ENCODE measurements at regions not wholly inside any gene's neighbourhood (a gene's known extent, or its start where the extent isn't known, plus 50 kb on each side); places are given as distances from the start of the nearest gene placed in this dataset.

DNA sequence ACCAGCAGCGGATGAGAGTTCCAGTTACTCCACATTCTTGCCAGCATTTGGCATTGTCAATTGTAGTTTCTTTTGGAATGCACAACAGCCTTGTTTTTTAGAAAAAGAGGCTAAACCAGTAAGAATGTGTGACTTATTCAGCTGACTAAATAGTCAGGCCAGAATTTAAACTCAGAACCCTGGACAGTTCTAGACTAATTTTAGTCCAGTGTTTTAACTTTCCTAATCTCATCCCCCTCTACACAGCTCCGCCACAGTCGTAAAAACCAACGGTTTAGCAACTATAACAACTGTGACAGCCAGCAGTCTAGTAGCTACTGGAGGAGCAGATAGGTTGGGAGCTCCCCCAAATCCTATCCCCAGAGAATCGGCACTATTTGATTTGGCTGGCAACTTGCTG lies 103.7 kb downstream of the FOXD1 start:
- Histone ChIP-seq H3K9me3 (ENCODE audit: low read depth, low read length, poor library complexity, severe bottlenecking) (peaks cover 9% of the 10 kb centered on the region), H3K4me3 (ENCODE audit: low read depth, low read length, poor library complexity, severe bottlenecking) (no peak overlapping the region), H3K27ac (ENCODE audit: low read depth, low read length, poor library complexity, severe bottlenecking) (no peak overlapping the region), H3K27me3 (replicated peaks; ENCODE audit: insufficient read depth, low read depth, low read length, poor library complexity) (peaks cover 11% of the 10 kb centered on the region), H3K4me1 (ENCODE audit: insufficient read depth, low read length, poor library complexity, severe bottlenecking) (no peaks in the 10 kb centered on the region), H3K36me3 (ENCODE audit: insufficient read depth, low read length, poor library complexity, severe bottlenecking) (no peaks in the 10 kb centered on the region)
- no peak for DNase-seq (ENCODE audit: low spot score)
- no peak for TF ChIP-seq EZH2 (IDR thresholded peaks at IDR 0.05; ENCODE audit: borderline replicate concordance, low read depth, low read length, poor library complexity, severe bottlenecking)
- TF ChIP-seq, protein P1, sequence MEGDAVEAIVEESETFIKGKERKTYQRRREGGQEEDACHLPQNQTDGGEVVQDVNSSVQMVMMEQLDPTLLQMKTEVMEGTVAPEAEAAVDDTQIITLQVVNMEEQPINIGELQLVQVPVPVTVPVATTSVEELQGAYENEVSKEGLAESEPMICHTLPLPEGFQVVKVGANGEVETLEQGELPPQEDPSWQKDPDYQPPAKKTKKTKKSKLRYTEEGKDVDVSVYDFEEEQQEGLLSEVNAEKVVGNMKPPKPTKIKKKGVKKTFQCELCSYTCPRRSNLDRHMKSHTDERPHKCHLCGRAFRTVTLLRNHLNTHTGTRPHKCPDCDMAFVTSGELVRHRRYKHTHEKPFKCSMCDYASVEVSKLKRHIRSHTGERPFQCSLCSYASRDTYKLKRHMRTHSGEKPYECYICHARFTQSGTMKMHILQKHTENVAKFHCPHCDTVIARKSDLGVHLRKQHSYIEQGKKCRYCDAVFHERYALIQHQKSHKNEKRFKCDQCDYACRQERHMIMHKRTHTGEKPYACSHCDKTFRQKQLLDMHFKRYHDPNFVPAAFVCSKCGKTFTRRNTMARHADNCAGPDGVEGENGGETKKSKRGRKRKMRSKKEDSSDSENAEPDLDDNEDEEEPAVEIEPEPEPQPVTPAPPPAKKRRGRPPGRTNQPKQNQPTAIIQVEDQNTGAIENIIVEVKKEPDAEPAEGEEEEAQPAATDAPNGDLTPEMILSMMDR (conservative IDR thresholded peaks at IDR 0.05; ENCODE audit: low read depth, low read length) = no peak
- CTCF ChIA-PET = no interaction called here
- intact Hi-C loops (cut with micrococcal nuclease; ENCODE audit: unreplicated experiment) = no loop called here
- no TSS peak for BruUV-seq (replicated peaks)
- POLR2A ChIA-PET (ENCODE audit: low non-redundant PET) = no interaction called here

DNA sequence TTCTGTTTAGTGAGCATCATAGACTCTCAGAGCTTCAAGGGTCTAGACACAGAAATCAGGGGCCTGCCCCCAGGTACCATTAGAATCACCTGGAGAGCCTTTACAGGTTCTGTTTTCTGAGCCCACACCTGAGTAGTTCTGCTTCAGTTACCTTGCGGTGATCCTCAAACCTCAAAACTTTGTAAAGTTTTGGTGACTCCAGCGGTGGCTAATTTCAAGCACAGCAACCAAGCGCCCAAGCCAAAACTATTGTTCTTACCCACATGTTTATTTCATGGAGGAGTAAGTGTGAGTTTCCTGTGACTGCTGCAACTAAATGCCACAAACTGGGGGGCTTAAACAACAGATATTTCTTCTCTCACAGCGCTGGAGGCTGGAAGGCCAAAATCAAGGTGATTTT lies 108.9 kb downstream of the FOXD1 start:
- H3K4me1 ChIP-seq (ENCODE audit: insufficient read depth, low read length, poor library complexity, severe bottlenecking) = no peaks in the 10 kb centered on the region
- no peak overlapping the region for H3K27ac ChIP-seq (ENCODE audit: low read depth, low read length, poor library complexity, severe bottlenecking)
- no peak for DNase-seq (ENCODE audit: low spot score)
- POLR2A ChIA-PET (ENCODE audit: low non-redundant PET) = no interaction called here
- no peaks in the 10 kb centered on the region for H3K9me3 ChIP-seq (ENCODE audit: low read depth, low read length, poor library complexity, severe bottlenecking)
- TF ChIP-seq, protein P1 (conservative IDR thresholded peaks at IDR 0.05; ENCODE audit: low read depth, low read length) = no peak
- TF ChIP-seq EZH2 (IDR thresholded peaks at IDR 0.05; ENCODE audit: borderline replicate concordance, low read depth, low read length, poor library complexity, severe bottlenecking) = no peak
- H3K4me3 ChIP-seq (ENCODE audit: low read depth, low read length, poor library complexity, severe bottlenecking) = no peak overlapping the region
- CTCF ChIA-PET = no interaction called here
- H3K27me3 ChIP-seq (replicated peaks; ENCODE audit: insufficient read depth, low read depth, low read length, poor library complexity) = peaks cover 17% of the 10 kb centered on the region
- H3K36me3 ChIP-seq (ENCODE audit: insufficient read depth, low read length, poor library complexity, severe bottlenecking) = no peaks in the 10 kb centered on the region
- no TSS peak for BruUV-seq (replicated peaks)
- intact Hi-C loops (cut with micrococcal nuclease; ENCODE audit: unreplicated experiment) = no loop called here

DNA sequence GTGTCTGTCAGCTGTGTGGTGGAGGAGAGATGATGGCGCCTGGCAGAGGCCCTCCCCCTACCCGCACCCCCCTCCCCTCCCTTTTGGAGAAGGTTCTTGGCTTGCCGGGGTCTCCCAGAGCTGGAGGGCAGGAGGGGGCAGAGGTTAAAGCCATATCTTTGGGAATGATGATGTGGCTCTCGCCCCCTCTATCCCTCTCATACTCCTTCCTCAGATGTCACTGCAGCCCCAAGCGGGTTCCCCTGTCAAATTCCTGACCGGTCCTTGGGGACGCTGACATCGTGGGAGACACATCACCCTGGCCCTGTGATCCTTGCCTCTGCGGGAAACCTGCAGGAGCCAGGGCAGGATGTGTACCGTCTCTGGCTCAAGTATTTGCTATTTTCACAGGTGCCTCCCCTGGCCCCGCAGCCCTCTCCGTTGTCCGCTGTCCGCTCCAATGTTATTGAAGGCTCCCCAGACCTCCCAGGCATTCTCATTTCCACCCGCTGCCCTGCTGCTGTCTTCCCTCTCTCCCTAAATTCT lies 109.5 kb downstream of the FOXD1 start:
- Histone ChIP-seq H3K27me3 (replicated peaks; ENCODE audit: insufficient read depth, low read depth, low read length, poor library complexity) (peaks cover 17% of the 10 kb centered on the region), H3K36me3 (ENCODE audit: insufficient read depth, low read length, poor library complexity, severe bottlenecking) (no peaks in the 10 kb centered on the region), H3K27ac (ENCODE audit: low read depth, low read length, poor library complexity, severe bottlenecking) (no peak overlapping the region), H3K9me3 (ENCODE audit: low read depth, low read length, poor library complexity, severe bottlenecking) (no peaks in the 10 kb centered on the region), H3K4me1 (ENCODE audit: insufficient read depth, low read length, poor library complexity, severe bottlenecking) (no peaks in the 10 kb centered on the region), H3K4me3 (ENCODE audit: low read depth, low read length, poor library complexity, severe bottlenecking) (no peak overlapping the region)
- POLR2A ChIA-PET (ENCODE audit: low non-redundant PET) = no interaction called here
- CTCF ChIA-PET = no interaction called here
- no peak for DNase-seq (ENCODE audit: low spot score)
- TF ChIP-seq EZH2 (IDR thresholded peaks at IDR 0.05; ENCODE audit: borderline replicate concordance, low read depth, low read length, poor library complexity, severe bottlenecking) = no peak
- TF ChIP-seq, protein P1 (conservative IDR thresholded peaks at IDR 0.05; ENCODE audit: low read depth, low read length) = no peak
- intact Hi-C loops (cut with micrococcal nuclease; ENCODE audit: unreplicated experiment) = no loop called here
- no TSS peak for BruUV-seq (replicated peaks)

Measured in A673 (cell line).